ENCODE measurements at regions not wholly inside any gene's neighbourhood (a gene's known extent, or its start where the extent isn't known, plus 50 kb on each side); places are given as distances from the start of the nearest gene placed in this dataset.

GRCh38 chr4:15318621-15319348, 109.0 kb upstream of the C1QTNF7 start:
- H3K4me1 ChIP-seq, result peaks cover 0 to 7% of the 10 kb centered on the region in 2 donors
- no peaks in the 10 kb centered on the region for H3K27me3 ChIP-seq
- intact Hi-C loops (cut with DNase I), result no loop called here
- DNase-seq (ENCODE audit: low spot score in 2 of 2), result no peak
- no peak for TF ChIP-seq CTCF (IDR thresholded peaks at IDR 0.05)
- no peaks in the 10 kb centered on the region for H3K36me3 ChIP-seq
- no peak overlapping the region for H3K4me3 ChIP-seq
- no peak overlapping the region for H3K27ac ChIP-seq
- H3K9me3 ChIP-seq, result no peaks in the 10 kb centered on the region

DNA sequence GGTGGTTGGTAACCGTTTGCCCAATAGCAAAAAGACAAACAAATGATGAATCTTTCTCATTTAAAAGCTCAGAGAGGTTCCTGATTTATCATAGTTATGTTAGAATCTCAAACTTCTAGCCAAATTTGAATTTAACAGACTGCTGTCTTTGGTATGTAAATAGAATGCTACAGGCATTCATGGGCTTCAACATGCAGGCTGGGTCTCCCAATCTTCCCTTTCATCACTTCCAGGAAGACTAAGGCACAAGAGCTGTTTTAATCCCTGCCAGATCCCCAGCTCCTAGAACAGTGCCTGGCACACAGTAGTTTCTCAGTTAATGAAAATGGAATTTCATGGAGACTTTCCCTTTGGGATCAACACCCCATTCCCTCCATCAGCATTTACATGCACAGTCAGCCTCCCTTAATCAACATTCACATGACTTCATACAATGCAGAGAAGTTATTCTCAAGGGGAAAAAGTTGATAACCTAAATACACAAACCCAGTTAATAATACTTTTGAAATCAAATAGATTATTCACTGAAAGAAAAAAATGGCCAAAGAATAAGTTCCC, 107.6 kb upstream of the C1QTNF7 start:
- no peak for TF ChIP-seq CTCF (IDR thresholded peaks at IDR 0.05)
- no peaks in the 10 kb centered on the region for H3K27me3 ChIP-seq
- intact Hi-C loops (cut with DNase I), result no loop called here
- no peak overlapping the region for H3K27ac ChIP-seq
- no peaks in the 10 kb centered on the region for H3K36me3 ChIP-seq
- DNase-seq (ENCODE audit: low spot score in 2 of 2), result no peak
- H3K9me3 ChIP-seq, result no peaks in the 10 kb centered on the region
- no peak overlapping the region for H3K4me3 ChIP-seq
- H3K4me1 ChIP-seq, result peaks cover 0 to 7% of the 10 kb centered on the region in 2 donors

DNA sequence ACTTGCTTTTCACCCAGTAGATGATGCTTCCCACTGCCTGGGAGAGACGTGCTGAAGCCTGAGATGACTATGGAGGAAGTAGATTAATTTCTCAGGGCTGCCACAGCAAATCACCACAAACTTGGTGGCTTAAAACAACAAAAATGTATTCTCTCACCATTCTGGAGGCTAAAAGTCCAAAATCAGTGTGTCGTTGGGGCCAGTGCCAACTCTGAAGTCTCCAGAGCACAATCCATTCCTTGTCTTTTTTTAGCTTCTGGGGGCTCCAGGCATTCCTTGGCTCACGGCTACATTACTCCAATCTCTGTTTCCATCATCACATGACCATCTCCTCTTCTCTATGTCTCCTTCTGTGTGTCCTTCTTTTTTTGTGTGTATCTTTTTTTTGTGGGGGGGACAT, 105.8 kb upstream of the C1QTNF7 start:
- peak overlapping the region; percentile 38 to 45 for H3K27ac ChIP-seq
- no peak for TF ChIP-seq CTCF (IDR thresholded peaks at IDR 0.05)
- intact Hi-C loops (cut with DNase I), result no loop called here
- H3K9me3 ChIP-seq, result no peaks in the 10 kb centered on the region
- no peak overlapping the region for H3K4me3 ChIP-seq
- no peaks in the 10 kb centered on the region for H3K27me3 ChIP-seq
- H3K4me1 ChIP-seq, result peaks cover 0 to 7% of the 10 kb centered on the region in 2 donors
- no peaks in the 10 kb centered on the region for H3K36me3 ChIP-seq
- no peak for DNase-seq (ENCODE audit: low spot score in 2 of 2)

DNA sequence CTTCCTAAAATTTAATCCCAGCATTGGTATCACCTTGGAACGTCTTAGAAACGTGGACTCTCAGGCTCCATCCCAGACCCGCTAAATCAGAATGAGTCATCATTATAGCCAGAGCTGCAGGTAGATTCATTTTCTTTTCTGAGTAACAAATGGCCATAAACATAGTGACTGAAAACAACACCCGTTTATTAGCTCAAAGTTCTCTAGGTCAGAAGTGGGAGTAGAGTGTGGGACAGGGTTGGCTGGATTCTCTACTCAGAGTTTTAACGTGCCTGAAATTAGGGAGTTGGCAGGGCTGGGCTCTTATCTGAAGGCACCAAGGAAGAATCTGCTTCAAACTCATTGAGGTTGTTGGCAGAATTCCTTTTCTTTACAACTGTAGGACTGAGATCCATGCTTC, 101.8 kb upstream of the C1QTNF7 start:
- Histone ChIP-seq H3K9me3 (no peaks in the 10 kb centered on the region), H3K27ac (no peak overlapping the region), H3K27me3 (no peaks in the 10 kb centered on the region), H3K36me3 (no peaks in the 10 kb centered on the region), H3K4me3 (no peak overlapping the region), H3K4me1 (peaks cover 0 to 4% of the 10 kb centered on the region in 2 donors)
- intact Hi-C loops (cut with DNase I), result loop anchor here (5.0 kb wide), 1 partner anchor 131 kb away; no protein-coding TSS in a partner anchor
- TF ChIP-seq CTCF (IDR thresholded peaks at IDR 0.05), result no peak
- DNase-seq (ENCODE audit: low spot score in 2 of 2), result no peak

DNA sequence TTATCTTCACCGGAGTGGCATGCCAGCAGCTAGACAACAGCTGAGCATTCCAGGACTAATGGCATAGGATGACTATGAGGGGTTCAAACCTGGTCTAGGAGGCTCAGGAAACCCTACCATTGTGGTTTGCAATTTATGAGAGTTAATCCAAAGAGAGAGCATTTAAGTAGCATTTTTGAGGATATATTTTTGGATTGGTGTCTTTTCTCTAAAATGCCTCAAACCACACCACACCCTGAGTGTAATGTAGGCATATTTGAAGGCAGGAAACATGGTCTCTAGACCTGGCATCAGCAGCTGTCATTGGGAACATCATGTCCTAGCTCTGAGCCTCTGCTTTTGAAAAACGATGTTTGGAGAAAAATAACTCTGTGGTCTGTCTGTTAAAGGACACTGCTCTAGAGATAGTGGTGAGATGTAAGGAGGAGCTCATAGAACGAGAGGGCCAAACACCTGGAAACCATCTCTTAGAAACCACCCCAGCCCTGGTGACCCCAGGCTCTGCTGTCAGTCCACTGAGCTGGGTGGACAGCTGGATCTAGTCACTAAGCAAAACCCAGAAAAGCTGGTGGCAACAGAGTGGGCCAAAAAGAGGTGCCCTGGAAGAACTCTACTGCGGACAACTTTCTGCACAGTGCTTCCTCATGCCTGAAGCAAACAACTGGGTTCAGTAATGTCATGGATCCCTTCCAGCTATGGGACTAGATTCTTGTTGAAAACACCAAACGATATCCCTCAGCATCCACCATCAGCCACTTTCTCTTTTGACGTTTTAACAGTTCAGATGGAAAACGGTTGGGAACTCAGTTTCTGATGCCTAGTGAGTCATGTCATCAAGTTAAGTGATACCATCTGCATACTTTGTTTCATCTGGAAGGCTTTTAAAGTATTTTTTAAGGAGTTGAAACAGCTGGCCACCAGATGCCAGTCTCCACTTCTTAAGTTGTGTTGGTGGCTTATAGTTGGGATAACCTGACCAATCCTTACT, 100.2 kb upstream of the C1QTNF7 start:
- Histone ChIP-seq H3K36me3 (no peaks in the 10 kb centered on the region), H3K4me1 (peaks cover 0 to 4% of the 10 kb centered on the region in 2 donors), H3K9me3 (no peaks in the 10 kb centered on the region), H3K27ac (peak overlapping the region in 1 of 2 donors; percentile 27), H3K4me3 (no peak overlapping the region), H3K27me3 (no peaks in the 10 kb centered on the region)
- intact Hi-C loops (cut with DNase I), result loop anchor here (5.0 kb wide), 1 partner anchor 130 kb away; no protein-coding TSS in a partner anchor
- TF ChIP-seq CTCF (IDR thresholded peaks at IDR 0.05), result no peak
- DNase-seq (ENCODE audit: low spot score in 2 of 2), result no peak

All from ascending aorta (tissue), 2 donors.